GM19035 (cell line): ENCODE measurements at regions not wholly inside any gene's neighbourhood (a gene's known extent, or its start where the extent isn't known, plus 50 kb on each side); places are given as distances from the start of the nearest gene placed in this dataset.
A peak's percentile ranks its signal among the peaks of the same experiment; 100 is the strongest.

ENCODE experiments used
- ATAC-seq: cut with Tn5 transposase; IDR thresholded peaks from one replicate; pipeline ENCODE4 v1.9.1; 2021; ENCODE audit not compliant: unreplicated experiment

GRCh38 chr17:73694491-73694890, 50.2 kb upstream of the SDK2 start:
- ATAC-seq = no peak

GRCh38 chr17:73695035-73695738, 50.9 kb upstream of the SDK2 start:
- no peak for ATAC-seq

DNA sequence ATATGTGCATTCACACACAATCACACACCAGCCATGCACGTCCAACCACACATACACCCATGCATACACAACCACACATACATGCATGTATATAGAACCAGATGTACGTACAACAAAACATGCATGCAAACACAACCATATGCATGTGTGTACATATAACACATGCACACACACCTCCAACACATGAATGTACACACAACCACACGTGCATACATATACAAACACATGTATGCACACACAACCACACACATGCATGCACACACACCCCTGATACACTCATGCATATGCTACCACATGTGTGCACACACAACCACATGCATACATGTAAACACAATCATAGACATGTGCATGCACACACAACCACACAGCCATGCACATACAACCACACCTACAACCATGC, 52.0 kb upstream of the SDK2 start:
- ATAC-seq = no peak

DNA sequence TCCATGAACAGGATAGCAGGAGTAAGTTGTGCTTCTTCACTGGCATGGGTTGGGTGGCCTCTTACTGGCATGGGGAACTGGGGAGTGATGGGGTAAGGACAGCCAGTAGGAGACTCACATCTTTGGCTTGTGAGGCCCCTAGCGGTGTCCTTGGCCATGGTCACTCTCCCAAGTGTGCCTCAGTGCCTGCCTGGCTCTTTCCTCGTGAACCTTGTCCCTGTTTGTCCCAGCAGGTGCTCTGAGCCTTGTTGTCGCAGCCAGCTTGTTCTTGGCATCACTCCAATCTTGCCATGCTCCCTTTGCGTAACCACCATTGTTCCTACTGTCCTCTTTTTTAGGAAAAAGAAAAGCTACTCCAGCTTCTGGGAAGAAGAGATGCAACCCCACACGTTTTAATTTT, 53.6 kb upstream of the SDK2 start:
- ATAC-seq = no peak

DNA sequence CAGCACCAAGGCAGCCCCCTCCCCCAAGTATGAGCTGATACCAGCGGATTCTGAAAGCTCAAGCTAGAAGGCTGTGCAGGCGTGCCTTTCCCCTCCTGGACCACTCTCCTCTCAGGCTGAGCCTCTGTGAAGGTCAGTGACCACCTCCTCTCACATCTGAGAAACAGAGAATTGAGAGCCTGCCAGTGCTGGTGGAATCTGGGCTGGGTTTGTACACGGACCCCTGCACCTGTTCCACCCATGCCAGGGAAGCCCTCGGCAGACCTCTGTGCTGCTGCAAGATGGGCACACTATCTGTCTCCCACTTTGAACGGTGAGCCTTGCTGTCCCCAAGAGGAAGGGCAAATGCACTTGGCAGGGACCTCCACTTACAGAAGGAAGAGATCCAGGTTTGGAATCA, 54.7 kb upstream of the SDK2 start:
- no peak for ATAC-seq

DNA sequence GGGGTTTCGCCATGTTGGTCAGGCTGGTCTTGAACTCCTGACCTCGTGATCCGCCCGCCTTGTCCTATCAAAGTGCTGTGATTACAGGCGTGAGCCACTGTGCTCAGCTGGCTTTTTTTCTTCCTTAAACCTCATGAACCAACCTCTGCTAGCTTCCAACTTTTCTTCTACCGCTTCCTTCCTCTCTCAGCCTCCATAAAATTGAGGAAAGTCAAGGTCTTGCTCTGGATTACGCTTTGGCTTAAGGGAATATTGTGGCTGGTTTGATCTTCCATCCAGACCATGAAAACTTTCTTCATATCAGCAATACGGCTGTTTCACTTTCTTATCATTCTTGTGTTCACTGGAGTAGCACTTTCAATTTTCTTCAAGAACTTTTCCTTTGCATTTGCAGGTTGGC, 57.5 kb upstream of the SDK2 start:
- no peak for ATAC-seq

GRCh38 chr17:73703192-73703591, 58.9 kb upstream of the SDK2 start:
- ATAC-seq = no peak

GRCh38 chr17:73703917-73704316, 59.7 kb upstream of the SDK2 start:
- no peak for ATAC-seq

DNA sequence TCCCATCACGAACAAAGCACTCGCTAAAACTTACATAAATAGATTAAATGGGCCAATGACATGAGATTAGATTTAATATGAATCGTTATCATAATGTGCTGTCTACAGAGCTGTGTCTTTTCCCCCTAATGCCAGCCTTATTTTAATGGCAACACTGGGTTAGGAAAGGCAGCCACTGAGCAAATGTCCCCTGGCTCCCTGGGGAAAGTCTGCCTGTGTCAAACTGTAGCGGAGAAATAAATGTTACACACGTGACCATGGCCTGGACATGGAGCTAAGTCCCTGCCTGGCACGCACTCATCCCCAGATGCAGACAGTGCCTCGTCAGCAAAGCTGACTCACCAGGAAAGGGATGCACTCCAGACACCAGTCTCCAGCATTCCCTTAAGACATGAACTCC, 61.3 kb upstream of the SDK2 start:
- no peak for ATAC-seq

- ATAC-seq = no peak
These were observed 62.2 kb upstream of the SDK2 start for GRCh38 chr17:73706428-73706827.

- ATAC-seq = no peak
These were observed 62.6 kb upstream of the SDK2 start for GRCh38 chr17:73706858-73707257.

- no peak for ATAC-seq
These were observed 63.1 kb upstream of the SDK2 start for GRCh38 chr17:73707358-73707757.

DNA sequence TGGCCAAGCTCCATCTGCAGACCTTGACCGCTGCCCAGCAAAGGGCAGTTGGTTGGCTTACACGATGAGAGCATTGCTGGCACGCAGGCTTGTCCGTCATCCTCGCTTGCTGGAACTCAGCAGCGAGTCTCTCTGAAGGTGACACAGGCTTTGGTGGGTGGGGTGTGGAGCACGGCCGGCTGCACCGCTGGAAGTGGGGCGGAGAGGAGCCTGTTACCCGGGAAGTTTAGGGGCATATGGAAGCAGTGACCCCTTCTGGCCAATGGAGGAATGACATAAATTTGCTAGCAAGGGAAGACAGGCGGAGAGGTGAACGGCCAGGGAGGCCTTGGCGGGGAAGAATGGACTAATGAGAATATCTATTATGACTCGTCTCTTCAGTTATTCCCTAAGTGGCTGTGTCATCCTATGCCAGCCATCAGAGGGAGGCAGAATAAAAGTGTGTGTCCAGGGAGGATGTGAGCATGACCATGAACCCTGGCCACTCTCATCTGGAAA, 65.9 kb upstream of the SDK2 start:
- no peak for ATAC-seq

- ATAC-seq = peak; percentile 90
These were observed 66.9 kb upstream of the SDK2 start for GRCh38 chr17:73711184-73711583.

DNA sequence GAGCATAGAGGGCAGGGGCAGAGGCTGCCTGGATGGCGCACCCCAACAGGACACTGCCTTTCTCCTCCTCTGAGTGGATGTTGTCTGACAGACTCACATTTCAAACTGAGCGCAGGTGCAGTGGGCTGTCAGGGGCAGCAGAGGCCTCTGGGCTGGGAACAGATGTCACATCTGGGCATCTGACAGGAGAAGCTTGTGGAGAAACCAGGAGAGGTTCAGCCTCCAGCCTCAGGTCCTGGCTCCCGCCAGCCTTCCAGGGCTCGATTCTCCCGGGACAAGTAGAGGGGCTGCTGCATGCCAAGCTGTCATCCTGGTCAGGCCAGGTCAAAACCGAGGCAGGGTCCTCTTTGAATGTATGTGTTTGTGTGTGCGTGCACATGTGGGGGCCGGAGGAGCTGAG, 67.7 kb upstream of the SDK2 start:
- ATAC-seq = no peak

DNA sequence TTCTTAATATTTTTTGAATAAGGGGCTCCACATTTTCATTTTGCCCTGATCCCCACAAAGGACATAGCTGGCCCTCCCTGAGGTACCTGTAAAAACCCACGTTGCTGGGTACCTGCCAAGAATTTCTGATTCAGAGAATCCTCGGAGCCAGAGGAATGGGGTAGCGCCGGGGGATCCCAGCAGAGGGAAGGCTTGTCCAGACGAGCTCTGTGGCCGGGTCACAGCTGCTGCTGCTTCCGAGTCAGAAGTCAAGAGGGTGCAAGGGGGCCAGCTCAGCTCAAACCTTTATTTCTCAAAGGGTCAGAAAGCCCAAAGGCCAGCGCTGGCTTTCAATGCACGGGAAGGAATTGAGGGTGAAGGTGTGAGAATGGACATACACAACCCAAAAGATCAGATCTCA, 68.9 kb upstream of the SDK2 start:
- ATAC-seq = no peak

DNA sequence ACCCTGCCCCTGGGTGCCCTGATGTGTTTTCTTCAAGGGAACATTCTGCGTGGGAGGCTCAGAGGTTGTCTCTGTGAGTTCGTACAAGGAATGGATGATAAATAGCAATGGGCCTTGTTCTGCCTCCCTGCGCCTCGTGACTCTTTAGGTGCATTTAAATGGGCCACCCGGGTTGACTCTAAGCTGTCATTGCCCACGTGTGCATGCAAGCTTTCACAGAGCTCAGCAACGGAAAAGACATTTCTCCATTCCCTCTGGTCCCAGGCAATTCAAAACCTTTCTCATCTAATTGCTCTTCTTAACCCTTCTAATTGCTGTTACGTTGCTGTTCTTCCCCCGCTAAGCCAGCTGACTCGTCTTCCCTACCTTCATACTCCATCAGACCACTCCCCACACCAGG, 71.5 kb upstream of the SDK2 start:
- ATAC-seq = no peak

GRCh38 chr17:73717690-73718089, 73.4 kb upstream of the SDK2 start:
- no peak for ATAC-seq

GRCh38 chr17:73718362-73718761, 74.1 kb upstream of the SDK2 start:
- no peak for ATAC-seq

- no peak for ATAC-seq
These were observed 74.7 kb upstream of the SDK2 start for GRCh38 chr17:73718912-73719311.

- no peak for ATAC-seq
These were observed 75.4 kb upstream of the SDK2 start for GRCh38 chr17:73719588-73720071.

GRCh38 chr17:73720187-73720834, 76.1 kb upstream of the SDK2 start:
- ATAC-seq = no peak

DNA sequence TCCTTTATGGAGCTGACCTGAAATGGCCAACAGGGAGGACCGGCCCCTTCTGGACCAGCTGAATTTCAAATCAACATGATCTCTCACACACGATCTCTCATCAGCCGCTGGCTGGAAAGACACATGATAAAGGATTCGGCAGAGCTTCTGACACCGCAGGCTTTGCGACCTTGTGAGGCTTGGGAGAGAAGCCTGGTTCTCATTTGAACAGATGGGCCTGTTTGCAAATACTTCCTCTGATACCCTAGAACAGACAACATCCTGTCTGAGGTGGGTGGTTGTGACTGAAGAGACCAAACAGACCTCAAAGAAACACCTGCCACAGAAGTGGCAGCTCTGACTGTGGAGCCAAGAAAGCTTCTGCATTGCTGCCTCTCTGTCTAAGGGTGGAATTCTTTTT, 77.9 kb upstream of the SDK2 start:
- no peak for ATAC-seq
